Parathyroid adenoma (tissue), 2 donors: ENCODE measurements at regions not wholly inside any gene's neighbourhood (a gene's known extent, or its start where the extent isn't known, plus 50 kb on each side); places are given as distances from the start of the nearest gene placed in this dataset.
"Not testable (repeated sequence)": the region's sequence is repeated elsewhere in the genome, so short reads cannot be mapped to it uniquely, and the experiment has no call there.

Source experiments
- H2AFZ ChIP-seq: fragments of 300-600 bp; sonication (generic); one replicate; pipeline ENCODE4 v1.7.0; 2017; ENCODE audit warnings: antibody characterized with exemption, mild to moderate bottlenecking
- H3K27ac ChIP-seq: fragments of 300-600 bp; sonication (generic); one replicate; pipeline ENCODE4 v1.7.0; 2017
- H3K27me3 ChIP-seq: fragments of 300-600 bp; sonication (generic); one replicate; pipeline ENCODE4 v1.7.0; 2017; ENCODE audit warnings: low read length; ENCODE audit not compliant: control insufficient read depth, insufficient read depth
- H3K36me3 ChIP-seq: fragments of 300-600 bp; sonication (generic); one replicate; pipeline ENCODE4 v1.7.0; 2017; ENCODE audit warnings: low read length; ENCODE audit not compliant: control insufficient read depth, insufficient read depth
- H3K4me1 ChIP-seq: fragments of 300-600 bp; sonication (generic); one replicate; pipeline ENCODE4 v1.7.0; 2017; ENCODE audit warnings: control low read depth
- H3K4me2 ChIP-seq: fragments of 300-600 bp; sonication (generic); one replicate; pipeline ENCODE4 v1.7.0; 2017; ENCODE audit warnings: low read length
- H3K4me3 ChIP-seq: fragments of 300-600 bp; sonication (generic); one replicate; pipeline ENCODE4 v1.7.0; 2017; ENCODE audit warnings: low read depth, low read length
- H3K79me2 ChIP-seq: fragments of 300-600 bp; sonication (generic); one replicate; pipeline ENCODE4 v1.7.0; 2017; ENCODE audit warnings: control low read depth
- H3K9ac ChIP-seq: fragments of 300-600 bp; sonication (generic); one replicate; pipeline ENCODE4 v1.7.0; 2017; ENCODE audit warnings: mild to moderate bottlenecking
- H3K9me3 ChIP-seq: fragments of 300-600 bp; sonication (generic); one replicate; pipeline ENCODE4 v1.7.0; 2017; ENCODE audit warnings: low read length; ENCODE audit not compliant: control insufficient read depth
- TF ChIP-seq, protein P1 (sequence below): fragments of 300-600 bp; sonication (generic); IDR thresholded peaks from one replicate; pipeline ENCODE4 v1.7.0; 2017; ENCODE audit warnings: antibody characterized with exemption, mild to moderate bottlenecking
- donor health status: primary hyperparathyroidism.

DNA sequence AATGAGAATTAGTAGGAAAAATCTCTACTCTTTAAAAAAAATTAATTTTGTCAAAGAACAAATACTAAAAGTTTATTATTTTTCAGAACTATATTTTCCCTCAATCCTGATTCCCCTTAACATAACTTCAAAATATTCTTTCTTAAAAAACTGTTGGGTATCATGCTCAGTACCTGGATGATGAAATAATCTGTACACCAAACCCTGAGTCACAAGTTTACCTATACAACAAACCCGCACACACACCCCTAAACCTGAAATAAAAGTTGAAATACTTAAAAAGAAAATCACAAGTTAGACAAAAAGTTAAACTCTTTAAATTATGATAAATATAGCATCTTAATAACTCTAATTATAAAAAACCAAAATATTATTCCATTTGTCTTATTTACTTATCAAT is 812.3 kb downstream of the MAT2B start:
- Histone ChIP-seq H3K9me3 (no peaks in the 10 kb centered on the region), H3K4me3 (no peak overlapping the region), H3K27ac (no peak overlapping the region), H3K4me1 (no peaks in the 10 kb centered on the region), H3K4me2 (no peak overlapping the region), H3K27me3 (no peaks in the 10 kb centered on the region), H3K9ac (no peak overlapping the region), H2AFZ (no peak overlapping the region), H3K79me2 (no peaks in the 10 kb centered on the region), H3K36me3 (no peaks in the 10 kb centered on the region)
- TF ChIP-seq, protein P1, sequence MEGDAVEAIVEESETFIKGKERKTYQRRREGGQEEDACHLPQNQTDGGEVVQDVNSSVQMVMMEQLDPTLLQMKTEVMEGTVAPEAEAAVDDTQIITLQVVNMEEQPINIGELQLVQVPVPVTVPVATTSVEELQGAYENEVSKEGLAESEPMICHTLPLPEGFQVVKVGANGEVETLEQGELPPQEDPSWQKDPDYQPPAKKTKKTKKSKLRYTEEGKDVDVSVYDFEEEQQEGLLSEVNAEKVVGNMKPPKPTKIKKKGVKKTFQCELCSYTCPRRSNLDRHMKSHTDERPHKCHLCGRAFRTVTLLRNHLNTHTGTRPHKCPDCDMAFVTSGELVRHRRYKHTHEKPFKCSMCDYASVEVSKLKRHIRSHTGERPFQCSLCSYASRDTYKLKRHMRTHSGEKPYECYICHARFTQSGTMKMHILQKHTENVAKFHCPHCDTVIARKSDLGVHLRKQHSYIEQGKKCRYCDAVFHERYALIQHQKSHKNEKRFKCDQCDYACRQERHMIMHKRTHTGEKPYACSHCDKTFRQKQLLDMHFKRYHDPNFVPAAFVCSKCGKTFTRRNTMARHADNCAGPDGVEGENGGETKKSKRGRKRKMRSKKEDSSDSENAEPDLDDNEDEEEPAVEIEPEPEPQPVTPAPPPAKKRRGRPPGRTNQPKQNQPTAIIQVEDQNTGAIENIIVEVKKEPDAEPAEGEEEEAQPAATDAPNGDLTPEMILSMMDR: no peak

DNA sequence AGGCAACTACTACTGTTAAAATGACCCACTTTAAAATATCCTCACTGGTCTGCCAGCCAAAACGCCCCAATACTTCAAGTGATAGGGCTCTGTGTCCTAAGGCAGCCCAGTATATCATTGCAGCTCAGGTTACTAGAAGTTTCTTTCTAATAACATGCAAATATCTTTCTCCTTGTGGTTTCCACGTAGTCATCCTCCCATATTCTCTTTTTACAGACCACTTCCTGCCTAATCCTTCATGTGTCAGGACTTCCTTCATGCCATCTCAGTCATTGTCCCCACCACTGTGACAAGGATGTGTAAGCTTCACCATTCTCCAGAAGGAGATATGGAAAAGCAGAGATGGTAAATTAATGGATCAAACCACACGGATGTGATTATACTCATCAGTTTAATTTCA is 813.7 kb downstream of the MAT2B start:
- Histone ChIP-seq H3K4me2 (no peak overlapping the region), H3K9ac (no peak overlapping the region), H3K27me3 (no peaks in the 10 kb centered on the region), H3K27ac (no peak overlapping the region), H3K79me2 (no peaks in the 10 kb centered on the region), H3K36me3 (no peaks in the 10 kb centered on the region), H3K4me1 (no peaks in the 10 kb centered on the region), H2AFZ (no peak overlapping the region), H3K4me3 (no peak overlapping the region), H3K9me3 (no peaks in the 10 kb centered on the region)
- TF ChIP-seq, protein P1: no peak

GRCh38 chr5:164324239-164324638 is 818.8 kb downstream of the MAT2B start:
- Histone ChIP-seq H3K4me2 (no peak overlapping the region), H3K27ac (no peak overlapping the region), H2AFZ (no peak overlapping the region), H3K36me3 (no peaks in the 10 kb centered on the region), H3K9ac (no peak overlapping the region), H3K27me3 (no peaks in the 10 kb centered on the region), H3K4me3 (no peak overlapping the region), H3K4me1 (no peaks in the 10 kb centered on the region), H3K79me2 (no peaks in the 10 kb centered on the region), H3K9me3 (no peaks in the 10 kb centered on the region)
- TF ChIP-seq, protein P1: no peak

GRCh38 chr5:164326219-164326618 is 820.8 kb downstream of the MAT2B start:
- Histone ChIP-seq H3K79me2 (no peaks in the 10 kb centered on the region), H3K4me1 (no peaks in the 10 kb centered on the region), H3K27me3 (no peaks in the 10 kb centered on the region), H2AFZ (no peak overlapping the region), H3K4me2 (no peak overlapping the region), H3K36me3 (no peaks in the 10 kb centered on the region), H3K4me3 (no peak overlapping the region), H3K9ac (no peak overlapping the region), H3K9me3 (no peaks in the 10 kb centered on the region), H3K27ac (no peak overlapping the region)
- TF ChIP-seq, protein P1: no peak

DNA sequence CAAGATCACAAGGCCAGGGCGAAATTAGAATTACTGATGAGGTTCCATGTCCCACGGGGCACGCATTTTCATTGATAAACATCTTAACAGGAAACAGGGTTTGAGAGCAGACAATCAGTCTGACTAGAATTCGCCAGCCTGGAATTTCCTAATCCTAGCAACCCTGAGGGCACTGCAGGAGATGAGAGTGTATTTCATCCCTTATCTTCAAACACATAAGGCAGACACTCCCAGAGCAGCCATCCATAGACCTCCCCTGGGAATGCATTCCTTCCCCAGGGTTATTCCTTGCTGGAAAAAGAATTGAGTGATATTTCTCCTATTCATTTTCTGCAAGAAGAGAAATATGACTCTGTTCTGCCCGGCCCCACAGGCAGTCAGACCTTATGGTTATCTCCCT is 821.7 kb downstream of the MAT2B start:
- not testable (repeated sequence) for H3K27ac ChIP-seq

More for the DNA sequence above, 821.7 kb downstream of the MAT2B start:
- H3K79me2 ChIP-seq, H3K36me3 ChIP-seq, H3K9ac ChIP-seq, H3K27me3 ChIP-seq, H3K4me2 ChIP-seq, H3K4me1 ChIP-seq, H3K9me3 ChIP-seq, H3K4me3 ChIP-seq, H2AFZ ChIP-seq: not testable (repeated sequence)
